GM21576 (cell line): ENCODE measurements at regions not wholly inside any gene's neighbourhood (a gene's known extent, or its start where the extent isn't known, plus 50 kb on each side); places are given as distances from the start of the nearest gene placed in this dataset.

Experiments
- ATAC-seq: cut with Tn5 transposase; IDR thresholded peaks from one replicate; pipeline ENCODE4 v1.9.1; 2021; ENCODE audit warnings: mild to moderate bottlenecking, moderate library complexity; ENCODE audit not compliant: unreplicated experiment

DNA sequence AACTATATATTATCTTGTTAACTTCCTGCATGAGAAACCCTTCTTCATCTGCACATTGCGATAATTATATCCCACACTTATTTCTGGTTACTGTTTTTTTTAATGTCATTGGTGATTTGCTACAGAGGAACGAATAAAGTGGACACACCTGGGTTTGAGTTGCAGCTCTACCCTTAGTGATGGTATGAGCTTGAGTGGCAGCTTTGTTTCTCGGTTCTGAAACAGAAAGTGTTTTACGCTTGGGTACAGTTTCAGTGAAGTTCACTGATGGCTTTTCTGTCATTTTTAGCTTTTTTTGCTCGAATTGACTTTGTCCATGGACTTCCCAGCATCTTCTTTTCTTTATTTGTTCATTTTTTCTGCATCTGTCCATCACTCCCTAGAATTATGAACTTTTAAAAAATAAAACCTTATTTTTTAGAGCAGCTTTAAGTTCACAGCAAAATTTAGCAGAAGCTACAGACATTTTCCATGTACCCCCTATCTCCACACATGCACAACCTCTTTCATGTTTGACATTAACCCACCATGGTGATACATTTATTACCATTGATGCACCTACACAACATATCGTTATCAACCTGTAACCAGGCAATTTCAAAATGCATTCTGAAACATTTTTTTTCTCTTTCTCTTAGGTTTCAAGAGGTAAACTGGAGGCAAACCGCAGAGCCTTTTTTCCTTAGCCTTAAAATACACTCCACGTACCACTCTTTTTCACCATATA lies 1041.6 kb upstream of the PRKX start:
- peak; percentile 90 for ATAC-seq

- ATAC-seq: no peak
Observed at GRCh38 chrX:4741024-4741423, 1027.6 kb upstream of the PRKX start.

- no peak for ATAC-seq
Observed at GRCh38 chrX:4735299-4735698, 1021.9 kb upstream of the PRKX start.

GRCh38 chrX:4710618-4711433 lies 997.4 kb upstream of the PRKX start:
- peak; percentile 71 for ATAC-seq

DNA sequence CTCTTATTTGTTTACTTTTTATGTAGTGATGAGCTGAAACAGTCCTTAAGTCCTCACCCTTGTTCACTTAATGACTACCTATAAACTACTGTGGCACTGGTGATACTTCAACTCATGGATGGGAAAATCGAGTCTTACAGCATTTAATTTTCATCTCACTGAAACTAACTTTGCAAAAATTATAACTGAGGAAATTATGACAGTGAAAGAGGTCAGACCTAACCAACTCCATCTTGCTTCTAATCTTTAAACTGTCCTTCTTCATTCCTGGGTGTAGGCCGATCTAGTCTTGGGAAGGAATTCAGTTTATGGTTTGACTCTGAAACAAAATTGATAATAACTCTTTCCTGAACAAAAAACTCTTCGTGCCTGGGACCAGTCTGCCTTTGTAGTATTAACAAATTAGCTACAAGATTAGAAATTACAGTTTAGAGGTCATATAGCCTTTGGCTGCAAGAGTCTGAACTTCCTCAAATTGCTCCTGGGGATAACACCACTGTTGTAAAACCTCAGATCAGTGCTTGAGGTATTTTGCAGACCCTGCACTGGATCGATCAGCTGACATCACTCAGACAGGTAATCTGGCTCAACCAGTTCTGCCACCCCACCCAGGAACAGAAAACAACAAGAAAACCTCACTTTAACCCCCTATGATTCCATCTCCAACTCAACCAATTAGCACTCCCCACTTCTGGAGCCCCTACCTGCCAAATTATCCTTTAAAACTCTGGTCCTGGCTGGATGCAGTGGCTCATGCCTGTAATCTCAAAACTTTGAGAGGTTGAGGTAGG lies 995.7 kb upstream of the PRKX start:
- ATAC-seq: no peak

DNA sequence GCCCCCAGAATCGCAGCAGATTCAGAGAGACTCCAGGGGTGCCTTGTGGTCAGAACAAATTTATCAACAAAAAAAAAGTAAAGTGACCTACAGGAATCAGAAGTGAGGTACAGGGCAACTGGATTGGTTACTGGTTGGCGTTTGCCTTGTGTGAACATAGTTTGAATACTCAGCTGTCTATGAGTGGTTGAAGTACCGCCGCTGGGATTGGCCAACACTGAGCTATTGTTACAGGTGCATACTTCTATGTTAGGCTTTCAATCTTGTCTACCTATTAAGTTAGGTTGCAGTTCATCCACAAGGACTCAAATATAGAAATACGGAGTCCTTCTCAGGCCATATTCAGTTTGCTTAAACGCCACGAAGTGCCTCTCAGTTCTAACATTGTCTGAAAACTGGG lies 993.5 kb upstream of the PRKX start:
- ATAC-seq: no peak

DNA sequence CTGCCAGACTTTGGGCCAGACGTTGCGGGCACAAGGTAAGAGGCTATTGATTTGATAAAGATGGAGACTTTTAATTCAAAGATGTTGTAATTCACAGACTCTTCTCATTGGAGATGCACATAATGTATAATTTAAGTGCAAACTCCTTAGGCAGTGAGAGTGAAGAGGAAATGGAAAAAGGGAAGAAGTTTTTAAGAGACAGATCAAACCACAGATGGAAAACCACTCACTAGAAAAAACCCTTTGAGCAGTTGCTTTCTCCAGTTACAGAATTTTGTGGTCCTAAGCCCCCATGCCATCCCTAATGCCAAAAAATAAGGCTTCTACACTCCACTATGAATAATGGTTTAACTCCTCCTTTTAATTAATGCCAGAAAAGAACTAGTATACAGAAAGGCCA lies 977.1 kb upstream of the PRKX start:
- ATAC-seq: no peak

- no peak for ATAC-seq
Observed at GRCh38 chrX:4682636-4683035, 969.2 kb upstream of the PRKX start.

GRCh38 chrX:4675686-4676300 lies 962.3 kb upstream of the PRKX start:
- ATAC-seq: no peak

- ATAC-seq: no peak
Observed at GRCh38 chrX:4674028-4674782, 960.8 kb upstream of the PRKX start.

- ATAC-seq: no peak
Observed at GRCh38 chrX:4671344-4671743, 957.9 kb upstream of the PRKX start.

GRCh38 chrX:4670606-4671005 lies 957.2 kb upstream of the PRKX start:
- no peak for ATAC-seq

- ATAC-seq: no peak
Observed at GRCh38 chrX:4668802-4669536, 955.5 kb upstream of the PRKX start.

DNA sequence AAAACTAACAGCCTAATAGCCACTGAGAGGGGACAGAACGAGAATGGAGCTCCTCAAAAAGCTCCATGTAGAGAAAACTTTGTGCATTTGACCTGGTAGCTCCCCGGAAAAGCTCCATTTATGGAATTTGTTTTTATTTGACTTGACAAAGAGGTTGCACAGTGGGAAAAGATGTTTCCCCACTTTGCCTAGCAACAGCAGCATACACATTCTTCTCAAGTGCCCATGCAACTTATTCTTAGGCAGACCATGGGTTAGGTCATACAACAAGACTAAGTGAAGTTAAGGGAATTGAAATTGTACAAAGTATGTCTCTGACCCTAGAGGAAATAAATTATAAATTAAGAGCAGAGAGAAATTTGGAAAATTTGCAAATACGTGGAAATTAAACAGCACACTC lies 949.6 kb upstream of the PRKX start:
- ATAC-seq: no peak

- no peak for ATAC-seq
Observed at GRCh38 chrX:4661771-4662170, 948.3 kb upstream of the PRKX start.

DNA sequence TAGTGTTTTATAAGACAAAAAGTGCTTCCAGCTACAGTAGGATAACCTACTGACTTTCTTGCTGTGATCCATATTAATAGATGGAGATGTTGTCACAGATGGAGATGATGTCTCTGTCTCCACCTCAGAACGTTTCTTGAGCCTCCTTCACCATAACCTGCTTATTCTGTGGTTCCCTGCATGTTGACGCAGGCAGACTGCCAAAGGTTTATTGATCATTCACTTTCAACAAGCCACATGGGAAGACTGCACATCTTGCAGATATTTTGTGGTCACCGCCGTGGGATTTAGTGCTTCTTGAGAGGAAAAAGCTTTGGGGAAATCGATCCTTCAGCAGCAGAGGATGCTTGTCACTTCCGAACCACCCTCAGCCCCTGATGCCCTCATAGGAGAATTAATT lies 943.0 kb upstream of the PRKX start:
- no peak for ATAC-seq

DNA sequence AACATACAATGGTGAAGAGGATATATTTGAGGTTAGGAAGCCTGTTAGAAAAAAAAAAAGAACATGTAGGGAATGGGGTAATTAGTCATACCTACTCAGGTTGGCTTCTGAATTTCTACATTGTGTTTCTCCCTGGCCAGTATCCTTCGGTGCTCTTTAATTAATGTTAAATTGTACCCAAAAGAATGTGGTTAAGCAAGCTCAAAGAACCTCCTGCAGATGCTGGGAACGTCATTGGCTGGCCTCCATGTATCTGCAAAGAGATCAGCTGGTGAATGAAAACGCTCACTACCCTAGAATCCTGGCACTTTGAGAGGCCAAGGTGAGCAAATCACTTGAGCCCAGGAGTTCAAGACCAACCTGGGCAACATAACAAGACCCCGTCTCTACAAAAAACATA lies 942.3 kb upstream of the PRKX start:
- ATAC-seq: no peak

GRCh38 chrX:4642114-4642513 lies 928.7 kb upstream of the PRKX start:
- ATAC-seq: no peak

- ATAC-seq: no peak
Observed at GRCh38 chrX:4638036-4638435, 924.6 kb upstream of the PRKX start.

GRCh38 chrX:4627414-4627813 lies 914.0 kb upstream of the PRKX start:
- ATAC-seq: no peak
